B cell (primary cell): ENCODE measurements at regions not wholly inside any gene's neighbourhood (a gene's known extent, or its start where the extent isn't known, plus 50 kb on each side); places are given as distances from the start of the nearest gene placed in this dataset.

Experiments
- ATAC-seq: fragments of 200-7000 bp; cut with Tn5 transposase; one replicate; pipeline ENCODE4 v1.10.0; 2021; ENCODE audit warnings: low read depth, mild to moderate bottlenecking, moderate number of reproducible peaks, moderate library complexity
- CTCF ChIA-PET: fragments of 350-600 bp; sonication (Branson Sonifier 250); formaldehyde crosslinking; loops from one replicate; lab custom pipeline; 2021; ENCODE audit warnings: antibody characterized with exemption, inconsistent platforms; lab: Charles Lee
- POLR2A ChIA-PET: fragments of 350-600 bp; sonication (Branson Sonifier 250); formaldehyde crosslinking; loops from one replicate; lab custom pipeline; 2021; ENCODE audit warnings: antibody characterized with exemption; lab: Charles Lee
- DNase-seq: peaks from one replicate; pipeline ENCODE4 v3.0.0; 2013
- H2AFZ ChIP-seq: 2 replicates; pipeline ENCODE4 v1.6.1; 2012; ENCODE audit warnings: mild to moderate bottlenecking, low read depth, low read length; ENCODE audit not compliant: insufficient read depth, poor library complexity, severe bottlenecking
- H3K27ac ChIP-seq, 2 donors: 1 replicate in 1 of 2; 2 replicates in 1 of 2; pipeline ENCODE4 v1.5.1; 2012 to 2013; ENCODE audit warnings: low read length in 2 of 2, mild to moderate bottlenecking in 2 of 2, moderate library complexity in 1 of 2
- H3K27me3 ChIP-seq, 4 experiments: fragments of 200-600 bp in 1 of 4; sonication (generic) in 1 of 4; replicated peaks in 1 of 4; 1 replicate in 2 of 4; 2 replicates in 2 of 4; pipeline versions ENCODE4 v1.6.1 to v1.7.0; 2013 to 2016; ENCODE audit warnings: low read length in 3 of 4, mild to moderate bottlenecking in 2 of 4, mixed read lengths in 1 of 4, moderate library complexity in 1 of 4; ENCODE audit not compliant: insufficient read depth in 4 of 4, control insufficient read depth in 3 of 4; ENCODE audit errors: control extremely low read depth in 1 of 4
- H3K36me3 ChIP-seq, 2 experiments: replicated peaks in 1 of 2; 1 replicate in 1 of 2; 2 replicates in 1 of 2; pipeline versions ENCODE4 v1.6.1 to v1.7.1; 2013; ENCODE audit warnings: low read length in 1 of 2; ENCODE audit not compliant: insufficient read depth in 2 of 2, control insufficient read depth in 1 of 2; ENCODE audit errors: control extremely low read depth in 1 of 2, extremely low read depth in 1 of 2
- H3K4me1 ChIP-seq, 2 donors: fragments of 200-600 bp in 1 of 2; sonication (generic) in 1 of 2; 1 replicate in 1 of 2; 2 replicates in 1 of 2; pipeline versions ENCODE4 v1.5.1 to v1.6.1; 2013 to 2017; ENCODE audit warnings: low read length in 2 of 2; ENCODE audit not compliant: control insufficient read depth in 2 of 2, insufficient read depth in 2 of 2
- H3K4me2 ChIP-seq: replicated peaks from 2 replicates; pipeline ENCODE3; 2012; ENCODE audit warnings: mild to moderate bottlenecking, low read depth, low read length; ENCODE audit not compliant: poor library complexity, severe bottlenecking
- H3K4me3 ChIP-seq, 5 experiments: fragments of 200-600 bp in 1 of 5; sonication (generic) in 1 of 5; 1 replicate in 3 of 5; 2 replicates in 2 of 5; pipeline versions ENCODE4 v1.5.1 to v1.7.0; 2011 to 2016; ENCODE audit warnings: low read length in 4 of 5, mild to moderate bottlenecking in 4 of 5, low read depth in 2 of 5, control low read depth in 1 of 5, moderate library complexity in 1 of 5; ENCODE audit not compliant: insufficient read depth in 1 of 5; ENCODE audit errors: control extremely low read depth in 1 of 5, extremely low read depth in 1 of 5
- H3K79me2 ChIP-seq: fragments of 200-600 bp; sonication (generic); one replicate; pipeline ENCODE4 v1.6.0; 2016; ENCODE audit warnings: low read length; ENCODE audit not compliant: control insufficient read depth, insufficient read depth
- H3K9ac ChIP-seq: fragments of 200-600 bp; sonication (generic); 2 replicates; pipeline ENCODE4 v1.6.1; 2017; ENCODE audit warnings: mild to moderate bottlenecking, low read length, moderate library complexity
- H3K9me3 ChIP-seq, 3 donors: one replicate each; pipeline versions ENCODE4 v1.6.1 to v1.7.1; 2013; ENCODE audit warnings: low read length in 2 of 3; ENCODE audit not compliant: control insufficient read depth in 2 of 3, insufficient read depth in 1 of 3; ENCODE audit errors: control extremely low read depth in 1 of 3
- H4K20me1 ChIP-seq: 2 replicates; pipeline ENCODE4 v1.6.0; 2012; ENCODE audit warnings: mild to moderate bottlenecking, low read length; ENCODE audit not compliant: insufficient read depth, control insufficient read depth, poor library complexity, severe bottlenecking
- H3K27ac Mint-ChIP-seq: one replicate; pipeline ENCODE4 v1.8.0; 2021; ENCODE audit warnings: mixed read lengths
- H3K27me3 Mint-ChIP-seq: one replicate; pipeline ENCODE4 v1.8.0; 2021; ENCODE audit warnings: mixed read lengths
- H3K4me1 Mint-ChIP-seq: one replicate; pipeline ENCODE4 v1.8.0; 2021; ENCODE audit warnings: mixed read lengths
- H3K4me3 Mint-ChIP-seq: one replicate; pipeline ENCODE4 v1.8.0; 2021; ENCODE audit warnings: mixed read lengths
- H3K9me3 Mint-ChIP-seq: one replicate; pipeline ENCODE4 v1.8.0; 2022; ENCODE audit warnings: mixed read lengths; ENCODE audit not compliant: insufficient read depth
- CTCF ChIP-seq: fragments of 200-600 bp; IDR thresholded peaks from one replicate; pipeline ENCODE4 v1.8.0; 2022; ENCODE audit warnings: antibody characterized with exemption, mild to moderate bottlenecking
- EZH2 ChIP-seq: IDR thresholded peaks from 2 replicates; pipeline ENCODE4 v1.6.1; 2012; ENCODE audit warnings: borderline replicate concordance, low read depth, mild to moderate bottlenecking, moderate library complexity, low read length; ENCODE audit not compliant: insufficient read depth, poor library complexity, severe bottlenecking
- WGBS: methylation state at CpG from one replicate; pipeline ENCODE4 v1.1.5; 2013; ENCODE audit warnings: missing lambda C conversion rate; ENCODE audit not compliant: insufficient coverage; 5-methylcytosine and 5-hydroxymethylcytosine counted together
- intact Hi-C: fragments of 100-400 bp; cut with micrococcal nuclease; formaldehyde crosslinking; loops from one replicate; pipeline ENCODE4 v1.10.0; 2022

- Histone ChIP-seq H3K4me1 (no peaks in the 10 kb centered on the region), H3K79me2 (no peaks in the 10 kb centered on the region), H3K4me3 (no peak overlapping the region), H4K20me1 (no peaks in the 10 kb centered on the region), H3K9me3 (peaks cover 0 to 13% (median 0%) of the 10 kb centered on the region in 3 donors), H3K4me2 (no peak overlapping the region), H3K36me3 (no peaks in the 10 kb centered on the region), H3K9ac (no peak overlapping the region), H3K27ac (no peak overlapping the region), H2AFZ (no peak overlapping the region), H3K27me3 (no peaks in the 10 kb centered on the region)
- intact Hi-C loops: no loop called here
- Mint-ChIP-seq H3K27ac (no peak overlapping the region), H3K9me3 (peaks cover 3% of the 10 kb centered on the region), H3K4me3 (no peak overlapping the region), H3K4me1 (no peaks in the 10 kb centered on the region), H3K27me3 (no peaks in the 10 kb centered on the region)
- DNase-seq (no peak), ATAC-seq (no peak)
- WGBS: 90% methylated on average over 15 of the region's 17 CpGs
- POLR2A ChIA-PET: no interaction called here
- no peak for TF ChIP-seq EZH2
- no peak for TF ChIP-seq CTCF
- CTCF ChIA-PET: no interaction called here
Measured at GRCh38 chr10:128305601-128306345, 179.6 kb upstream of the MKI67 start.

GRCh38 chr10:128306535-128306934 is 180.3 kb upstream of the MKI67 start:
- H3K4me1 ChIP-seq: no peaks in the 10 kb centered on the region
- intact Hi-C loops: no loop called here
- H3K27me3 Mint-ChIP-seq: no peaks in the 10 kb centered on the region
- ChIA-PET POLR2A (no interaction called here), CTCF (no interaction called here)
- ATAC-seq (no peak), DNase-seq (no peak)
- H3K4me3 Mint-ChIP-seq: no peak overlapping the region
- H3K9me3 ChIP-seq: peaks cover 0 to 15% (median 0%) of the 10 kb centered on the region in 3 donors
- no peaks in the 10 kb centered on the region for H3K79me2 ChIP-seq
- H4K20me1 ChIP-seq: no peaks in the 10 kb centered on the region
- no peak overlapping the region for H3K27ac Mint-ChIP-seq
- no peak overlapping the region for H3K4me2 ChIP-seq
- H3K36me3 ChIP-seq: no peaks in the 10 kb centered on the region
- no peaks in the 10 kb centered on the region for H3K4me1 Mint-ChIP-seq
- H2AFZ ChIP-seq: no peak overlapping the region
- no peak for TF ChIP-seq CTCF
- TF ChIP-seq EZH2: no peak
- no peaks in the 10 kb centered on the region for H3K27me3 ChIP-seq
- H3K27ac ChIP-seq: no peak overlapping the region
- no peak overlapping the region for H3K4me3 ChIP-seq
- H3K9ac ChIP-seq: no peak overlapping the region
- no peaks in the 10 kb centered on the region for H3K9me3 Mint-ChIP-seq
- whole genome bisulfite sequencing: 42% methylated on average over 4 of the region's 6 CpGs
